ENCODE measurements at regions not wholly inside any gene's neighbourhood (a gene's known extent, or its start where the extent isn't known, plus 50 kb on each side); places are given as distances from the start of the nearest gene placed in this dataset.

DNA sequence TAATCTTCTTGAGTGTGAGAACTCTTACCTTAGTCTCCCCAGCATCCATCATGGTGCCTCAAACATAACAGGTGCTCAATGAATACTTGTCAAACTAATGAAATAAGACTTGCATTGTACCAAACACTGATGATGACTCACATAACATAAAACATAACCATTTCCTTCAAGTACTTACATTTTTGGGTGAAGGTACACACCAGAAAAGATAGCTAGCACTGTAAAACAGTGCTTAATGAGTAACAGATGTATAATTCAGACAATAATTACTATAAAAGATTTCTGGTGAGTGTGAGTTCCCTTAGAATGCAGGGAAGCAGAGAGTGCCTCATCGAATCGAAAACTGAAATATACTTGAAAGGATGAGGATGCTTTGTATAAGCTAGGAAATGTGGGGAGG is 70.1 kb upstream of the HCCS start:
- ChIA-PET POLR2A (ENCODE audit: unreplicated experiment) (no interaction called here), CTCF (no interaction called here)
- H4K20me1 ChIP-seq (ENCODE audit: insufficient read depth, low read length), result no peaks in the 10 kb centered on the region
- no peaks in the 10 kb centered on the region for H3K36me3 ChIP-seq (ENCODE audit: control insufficient read depth, insufficient read depth, low read length)
- no peak overlapping the region for H2AFZ ChIP-seq (replicated peaks; ENCODE audit: low read length, poor library complexity)
- intact Hi-C loops (cut with micrococcal nuclease) (no loop called here), dilution Hi-C loops (cut with HindIII; ENCODE audit: low sequenced_read_pairs, unreplicated experiment) (no loop called here), in situ Hi-C loops (cut with MboI; ENCODE audit: low sequenced_read_pairs) (no loop called here)
- H3K56ac ChIP-seq (ENCODE audit: extremely low read depth, insufficient read depth, low read length), result no peak overlapping the region
- no peak overlapping the region for H3K4me2 ChIP-seq (ENCODE audit: low read depth, low read length)
- no peak overlapping the region for H2AK5ac ChIP-seq (ENCODE audit: low read depth, low read length)
- H4K8ac ChIP-seq (ENCODE audit: low read depth in 2 of 2, low read length in 2 of 2), result no peak overlapping the region
- H2BK15ac ChIP-seq (ENCODE audit: low read depth, low read length), result no peak overlapping the region
- H3K14ac ChIP-seq (replicated peaks; ENCODE audit: low read depth, low read length), result no peak overlapping the region
- no peak overlapping the region for H3K18ac ChIP-seq (ENCODE audit: low read depth, low read length)
- H3K27me3 ChIP-seq (ENCODE audit: control insufficient read depth, insufficient read depth, low read length), result no peaks in the 10 kb centered on the region
- H2AK9ac ChIP-seq (replicated peaks; ENCODE audit: low read depth, low read length, poor library complexity), result no peak overlapping the region
- H3K4me3 ChIP-seq (ENCODE audit: insufficient read depth, low read depth, low read length), result no peak overlapping the region
- peak; percentile 7 for DNase-seq
- no peak overlapping the region for H3K4ac ChIP-seq (ENCODE audit: low read depth, low read length)
- no peak overlapping the region for H3K23ac ChIP-seq (ENCODE audit: low read depth, low read length)
- H3K9me3 ChIP-seq (ENCODE audit: control insufficient read depth, insufficient read depth, low read length), result 0 out of 2 replicates have a peak, but pooled peaks cover 2% of the 10 kb centered on the region
- BruUV-seq (replicated peaks), result no TSS peak
- no peak overlapping the region for H2BK120ac ChIP-seq (ENCODE audit: low read depth, low read length)
- H3K27ac ChIP-seq (ENCODE audit: insufficient read depth, low read length), result no peak overlapping the region
- H3K9ac ChIP-seq (ENCODE audit: low read depth, low read length), result no peak overlapping the region
- no peak for ATAC-seq (ENCODE audit: low read depth)
- no peaks in the 10 kb centered on the region for H3K4me1 ChIP-seq (ENCODE audit: control insufficient read depth, insufficient read depth, low read length)
- 50% methylated on average over 2 of the region's 2 CpGs; no CpG with 5 or more reads in 1 of the 2 experiments for WGBS, 2 experiments (ENCODE audit: extremely low coverage in 2 of 2, insufficient read length in 1 of 2)
- no peaks in the 10 kb centered on the region for H3K9me1 ChIP-seq (ENCODE audit: insufficient read depth, low read length)
- H2BK5ac ChIP-seq (ENCODE audit: low read depth, low read length, poor library complexity, severe bottlenecking), result no peak overlapping the region
- TF ChIP-seq, protein P1, sequence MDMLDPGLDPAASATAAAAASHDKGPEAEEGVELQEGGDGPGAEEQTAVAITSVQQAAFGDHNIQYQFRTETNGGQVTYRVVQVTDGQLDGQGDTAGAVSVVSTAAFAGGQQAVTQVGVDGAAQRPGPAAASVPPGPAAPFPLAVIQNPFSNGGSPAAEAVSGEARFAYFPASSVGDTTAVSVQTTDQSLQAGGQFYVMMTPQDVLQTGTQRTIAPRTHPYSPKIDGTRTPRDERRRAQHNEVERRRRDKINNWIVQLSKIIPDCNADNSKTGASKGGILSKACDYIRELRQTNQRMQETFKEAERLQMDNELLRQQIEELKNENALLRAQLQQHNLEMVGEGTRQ (IDR thresholded peaks at IDR 0.05; ENCODE audit: low read depth, low read length), result no peak
- TF ChIP-seq, protein P2, sequence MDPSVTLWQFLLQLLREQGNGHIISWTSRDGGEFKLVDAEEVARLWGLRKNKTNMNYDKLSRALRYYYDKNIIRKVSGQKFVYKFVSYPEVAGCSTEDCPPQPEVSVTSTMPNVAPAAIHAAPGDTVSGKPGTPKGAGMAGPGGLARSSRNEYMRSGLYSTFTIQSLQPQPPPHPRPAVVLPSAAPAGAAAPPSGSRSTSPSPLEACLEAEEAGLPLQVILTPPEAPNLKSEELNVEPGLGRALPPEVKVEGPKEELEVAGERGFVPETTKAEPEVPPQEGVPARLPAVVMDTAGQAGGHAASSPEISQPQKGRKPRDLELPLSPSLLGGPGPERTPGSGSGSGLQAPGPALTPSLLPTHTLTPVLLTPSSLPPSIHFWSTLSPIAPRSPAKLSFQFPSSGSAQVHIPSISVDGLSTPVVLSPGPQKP (IDR thresholded peaks at IDR 0.05; ENCODE audit: borderline replicate concordance, low read depth, low read length), result no peak
- TF ChIP-seq RFX5 (IDR thresholded peaks at IDR 0.05; ENCODE audit: low read depth, low read length) (no peak), RCOR1 (IDR thresholded peaks at IDR 0.05; ENCODE audit: insufficient replicate concordance, low read length) (no peak), MXI1 (IDR thresholded peaks at IDR 0.05; ENCODE audit: borderline replicate concordance, low read depth, low read length) (no peak)
- H4K5ac ChIP-seq (ENCODE audit: low read depth, low read length), result no peak overlapping the region
- no peaks in the 10 kb centered on the region for H3K79me1 ChIP-seq (ENCODE audit: low read depth in 1 of 2, low read length in 2 of 2)
- no peak overlapping the region for H4K91ac ChIP-seq (ENCODE audit: insufficient read depth, low read depth, low read length)
- H2BK20ac ChIP-seq (ENCODE audit: low read depth, low read length), result no peak overlapping the region
